GM19043 (cell line): ENCODE measurements at regions not wholly inside any gene's neighbourhood (a gene's known extent, or its start where the extent isn't known, plus 50 kb on each side); places are given as distances from the start of the nearest gene placed in this dataset.
"Not testable (repeated sequence)": the region's sequence is repeated elsewhere in the genome, so short reads cannot be mapped to it uniquely, and the experiment has no call there.

Experiments used
- ATAC-seq: cut with Tn5 transposase; IDR thresholded peaks from one replicate; pipeline ENCODE4 v1.9.1; 2021; ENCODE audit warnings: low read depth; ENCODE audit not compliant: unreplicated experiment

DNA sequence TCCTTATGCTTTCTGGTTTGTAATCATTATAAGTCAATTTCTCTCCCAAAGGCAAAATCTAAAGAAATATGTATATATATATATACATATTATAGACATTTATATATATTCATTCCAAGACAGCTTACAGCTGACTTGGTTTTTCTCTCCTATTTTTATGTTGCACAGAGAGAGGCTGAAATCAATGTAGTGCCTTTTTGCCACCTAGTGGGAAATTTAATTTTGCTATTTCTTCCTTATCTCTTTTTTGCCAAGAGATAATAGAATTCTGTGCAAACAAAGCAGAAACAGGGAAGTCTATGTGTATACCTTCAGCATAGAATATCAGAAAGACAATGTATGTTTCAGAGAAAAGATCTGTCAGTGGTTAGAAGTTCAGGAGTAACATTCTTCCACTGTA, 186.0 kb upstream of the ANO5 start:
- ATAC-seq, result no peak

GRCh38 chr11:22031791-22032190, 161.1 kb upstream of the ANO5 start:
- ATAC-seq, result no peak

GRCh38 chr11:22037505-22037904, 155.4 kb upstream of the ANO5 start:
- ATAC-seq, result no peak

DNA sequence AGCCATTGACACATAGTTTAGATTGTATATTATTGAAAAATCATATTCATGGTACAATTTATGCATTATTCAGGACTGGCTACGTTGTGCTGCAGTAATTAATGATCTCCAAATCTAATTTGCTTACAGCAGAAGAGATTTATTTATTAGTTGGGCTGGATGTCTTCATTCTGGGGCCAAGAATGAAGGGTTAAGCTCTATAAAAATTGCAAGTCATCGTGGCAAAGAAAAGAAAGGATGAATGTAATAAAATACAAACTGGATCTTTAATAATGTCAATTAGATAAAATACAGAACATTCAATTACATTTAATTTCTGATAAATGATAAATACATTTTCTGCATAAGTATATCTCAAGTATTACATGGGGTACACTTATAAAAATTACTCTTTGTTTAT, 151.8 kb upstream of the ANO5 start:
- no peak for ATAC-seq

DNA sequence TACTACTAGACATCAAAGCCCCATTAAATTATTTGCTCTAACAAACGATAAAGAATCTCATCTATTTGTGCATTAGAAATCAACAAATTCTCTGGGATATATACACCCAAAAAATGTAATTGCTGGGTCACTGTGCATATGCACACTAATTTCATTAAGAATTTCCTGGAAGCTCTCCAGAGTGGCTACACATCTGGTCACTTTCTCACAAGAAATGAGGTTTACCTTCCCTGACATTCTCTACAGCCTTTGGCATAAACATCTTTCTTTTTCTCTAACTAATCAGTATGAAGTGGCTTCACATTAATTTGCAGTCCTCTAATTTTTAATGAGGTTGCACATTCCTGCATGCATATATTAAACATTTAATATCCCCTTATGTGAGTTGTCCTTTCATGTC, 150.8 kb upstream of the ANO5 start:
- no peak for ATAC-seq

DNA sequence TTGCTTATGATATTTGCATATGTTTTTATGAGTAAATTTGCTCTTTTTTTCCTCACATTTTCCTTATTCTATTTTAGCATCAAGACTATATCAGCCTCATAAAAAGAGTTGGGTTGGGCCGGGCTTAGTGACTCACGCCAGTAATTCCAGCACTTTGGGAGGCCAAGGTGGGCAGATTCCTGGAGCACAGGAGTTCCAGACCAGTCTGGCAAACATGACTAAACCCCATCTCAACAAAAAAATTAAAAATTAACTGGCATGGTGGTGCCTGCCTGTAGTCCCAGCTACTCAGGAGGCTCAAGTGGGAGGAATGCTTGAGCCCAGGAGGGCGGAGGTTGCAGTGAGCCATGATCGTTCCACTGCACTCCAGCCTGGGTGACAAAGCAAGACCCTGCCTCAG, 148.8 kb upstream of the ANO5 start:
- ATAC-seq, result no peak

GRCh38 chr11:22049276-22049675, 143.6 kb upstream of the ANO5 start:
- no peak for ATAC-seq

DNA sequence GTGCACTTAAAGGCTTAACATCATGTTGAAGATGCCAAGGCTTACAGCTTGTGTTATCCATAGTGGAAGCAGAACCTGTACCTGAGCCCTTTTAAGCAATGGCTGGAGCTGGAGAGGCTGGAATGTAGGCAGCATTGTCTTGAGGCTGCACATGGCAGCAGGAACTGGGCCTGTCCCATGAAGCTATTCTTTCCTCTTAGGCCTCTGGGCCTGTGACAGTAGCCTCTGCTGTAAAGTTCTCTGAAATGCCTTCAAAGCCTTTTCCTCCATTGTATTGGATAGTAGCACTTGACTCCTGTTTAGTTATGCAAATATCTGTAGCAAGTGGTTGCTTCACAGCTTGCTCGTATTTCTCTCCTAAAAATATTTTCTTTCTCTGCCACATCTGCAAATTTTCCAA, 127.4 kb upstream of the ANO5 start:
- no peak for ATAC-seq

DNA sequence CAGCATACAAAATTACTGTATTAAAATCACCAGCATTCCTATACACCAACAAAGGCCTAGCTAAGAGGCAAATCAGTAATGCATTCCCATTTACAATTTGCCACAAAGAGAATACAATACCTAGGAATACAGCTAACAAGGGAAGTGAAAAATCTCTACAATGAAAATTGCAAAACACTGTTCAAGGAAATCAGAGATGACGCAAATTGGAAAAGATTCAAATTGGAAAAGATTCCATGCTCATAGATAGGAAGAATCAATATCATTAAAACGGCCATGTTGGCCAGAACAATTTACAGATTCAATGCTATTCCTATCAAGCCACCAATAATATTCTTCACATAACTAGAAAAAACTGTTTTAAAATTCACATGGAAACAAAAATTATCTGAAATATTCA, 123.0 kb upstream of the ANO5 start:
- no peak for ATAC-seq

- ATAC-seq, result no peak
Observed at GRCh38 chr11:22076271-22076930, 116.5 kb upstream of the ANO5 start.

- no peak for ATAC-seq
Observed at GRCh38 chr11:22078063-22078462, 114.8 kb upstream of the ANO5 start.

GRCh38 chr11:22079133-22079872, 113.6 kb upstream of the ANO5 start:
- ATAC-seq, result no peak

DNA sequence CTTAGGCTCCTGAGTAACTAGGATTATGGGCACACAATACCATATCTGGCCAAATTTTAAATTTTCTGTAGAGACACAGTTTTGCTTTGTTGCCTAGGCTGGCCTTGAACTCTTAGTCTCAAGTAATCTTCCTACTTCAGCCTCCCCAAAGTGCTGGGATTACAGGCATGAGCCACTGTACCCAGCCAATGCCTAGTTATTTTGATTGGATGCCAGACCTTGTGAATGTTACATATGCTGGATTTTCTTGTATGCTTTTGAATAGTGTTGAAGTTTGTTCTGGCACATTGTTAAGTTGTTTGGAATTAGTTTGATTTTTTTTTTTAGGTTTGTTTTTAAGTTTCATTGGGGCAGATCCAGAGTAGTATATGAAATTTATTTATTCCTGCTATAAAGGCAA, 110.7 kb upstream of the ANO5 start:
- ATAC-seq, result no peak

DNA sequence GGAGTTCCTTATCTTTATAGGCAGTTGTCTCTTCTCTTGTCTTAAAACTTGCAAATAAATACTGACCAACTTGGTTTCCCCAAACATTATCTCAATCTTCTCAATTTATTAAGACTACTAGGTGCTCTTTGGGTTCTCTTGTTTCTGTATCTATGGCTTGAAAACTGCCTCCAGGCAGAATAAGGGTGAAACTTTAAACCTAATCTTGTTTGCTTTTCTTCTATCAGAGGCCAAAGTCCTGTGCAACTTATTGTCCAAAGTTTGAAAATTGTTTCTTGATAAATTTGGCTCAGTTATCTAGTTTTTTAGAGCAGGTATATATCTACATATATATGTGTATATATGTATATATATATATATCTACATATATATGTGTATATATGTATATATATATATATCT, 110.1 kb upstream of the ANO5 start:
- no peak for ATAC-seq

GRCh38 chr11:22084056-22084455, 108.8 kb upstream of the ANO5 start:
- ATAC-seq, result no peak

DNA sequence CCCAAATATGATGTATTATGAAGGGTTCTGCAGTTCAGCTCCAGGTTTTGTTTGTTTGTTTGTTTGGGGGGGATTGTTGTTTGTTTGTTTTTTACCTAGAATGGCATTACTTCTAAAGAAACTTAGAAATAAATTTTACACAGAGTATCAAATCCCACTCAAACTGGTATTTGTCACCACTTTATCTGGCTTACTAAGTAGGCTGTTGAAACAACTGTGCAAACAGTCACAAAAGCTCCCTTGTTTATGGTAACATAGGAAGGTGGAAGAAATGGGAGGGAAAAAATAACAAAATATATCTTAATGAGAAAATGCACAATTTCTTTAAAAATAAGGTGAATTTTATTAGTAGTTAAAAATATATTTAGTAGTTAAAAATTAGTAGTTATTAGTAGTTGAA, 108.3 kb upstream of the ANO5 start:
- no peak for ATAC-seq

DNA sequence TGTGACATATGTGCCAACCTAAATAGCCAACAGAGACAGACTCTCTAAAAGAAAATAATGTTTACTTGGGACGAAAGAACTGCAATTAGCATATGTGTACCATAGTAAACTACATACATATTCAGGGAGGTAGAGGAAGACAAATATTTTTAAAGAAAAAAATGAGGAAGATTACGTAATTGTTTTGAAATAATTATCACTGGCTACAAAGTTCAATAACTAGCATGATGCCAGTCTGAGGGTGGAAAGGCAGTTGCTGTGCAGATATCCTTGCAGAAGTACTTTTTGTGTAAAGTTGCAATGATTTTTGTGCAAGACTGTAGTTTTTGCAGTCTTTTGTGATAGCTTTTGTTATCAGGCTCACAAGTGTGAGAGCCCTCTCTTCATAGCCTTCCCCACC, 103.3 kb upstream of the ANO5 start:
- no peak for ATAC-seq

GRCh38 chr11:22106566-22106965, 86.3 kb upstream of the ANO5 start:
- ATAC-seq, result no peak

GRCh38 chr11:22115470-22116029, 77.3 kb upstream of the ANO5 start:
- ATAC-seq, result no peak

GRCh38 chr11:22127981-22128380, 64.9 kb upstream of the ANO5 start:
- not testable (repeated sequence) for ATAC-seq

DNA sequence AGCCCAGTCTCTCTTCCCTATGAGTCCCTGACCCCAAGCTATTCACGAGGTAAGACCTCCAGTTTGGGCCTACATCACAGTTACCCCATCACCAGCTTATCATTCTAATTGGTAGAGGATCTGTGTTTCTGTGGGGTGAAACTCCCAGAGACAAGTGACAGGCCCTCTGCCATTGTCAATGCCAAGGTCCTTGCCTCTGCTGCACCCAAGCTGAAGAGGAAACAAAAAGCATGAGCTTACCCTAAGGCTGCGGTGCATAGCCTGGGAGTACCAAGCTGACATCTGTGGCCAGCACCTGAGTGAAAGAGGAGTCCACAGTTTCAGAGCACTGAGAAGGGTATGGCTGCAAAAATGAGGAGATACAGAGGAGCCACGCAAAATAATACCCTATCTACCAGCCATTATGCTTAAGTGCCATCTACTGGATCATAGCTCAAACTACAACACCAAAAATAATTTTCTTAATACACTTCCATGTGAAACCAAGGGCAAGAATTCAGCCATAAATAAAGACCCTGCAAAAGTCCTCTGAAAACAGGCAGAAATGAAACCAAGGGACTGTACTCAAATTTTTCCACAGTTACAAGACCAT, 62.3 kb upstream of the ANO5 start:
- no peak for ATAC-seq

- no peak for ATAC-seq
Observed at GRCh38 chr11:22133776-22134175, 59.1 kb upstream of the ANO5 start.
